ENCODE measurements at regions not wholly inside any gene's neighbourhood (a gene's known extent, or its start where the extent isn't known, plus 50 kb on each side); places are given as distances from the start of the nearest gene placed in this dataset.
"Not testable (repeated sequence)": the region's sequence is repeated elsewhere in the genome, so short reads cannot be mapped to it uniquely, and the experiment has no call there.

- no peak for DNase-seq
Observed at GRCh38 chr12:78269620-78270019, 438.9 kb downstream of the NAV3 start.

GRCh38 chr12:78271546-78271945 is 440.9 kb downstream of the NAV3 start:
- no peak for DNase-seq

- no peak for DNase-seq
Observed at GRCh38 chr12:78275886-78276285, 445.2 kb downstream of the NAV3 start.

- DNase-seq: no peak
Observed at GRCh38 chr12:78278706-78279190, 448.1 kb downstream of the NAV3 start.

GRCh38 chr12:78279567-78279966 is 448.9 kb downstream of the NAV3 start:
- no peak for DNase-seq

GRCh38 chr12:78281102-78281501 is 450.4 kb downstream of the NAV3 start:
- DNase-seq: not testable (repeated sequence)

- no peak for DNase-seq
Observed at GRCh38 chr12:78284417-78284816, 453.7 kb downstream of the NAV3 start.

- no peak for DNase-seq
Observed at GRCh38 chr12:78290606-78291345, 460.1 kb downstream of the NAV3 start.

GRCh38 chr12:78293059-78293686 is 462.5 kb downstream of the NAV3 start:
- no peak for DNase-seq

- not testable (repeated sequence) for DNase-seq
Observed at GRCh38 chr12:78301282-78301681, 470.6 kb downstream of the NAV3 start.

- DNase-seq: no peak
Observed at GRCh38 chr12:78305808-78306207, 475.1 kb downstream of the NAV3 start.

- DNase-seq: no peak
Observed at GRCh38 chr12:78306236-78306635, 475.5 kb downstream of the NAV3 start.

GRCh38 chr12:78308701-78309100 is 478.0 kb downstream of the NAV3 start:
- DNase-seq: no peak

- DNase-seq: no peak
Observed at GRCh38 chr12:78315028-78315427, 484.3 kb downstream of the NAV3 start.

- no peak for DNase-seq
Observed at GRCh38 chr12:78316136-78316535, 485.4 kb downstream of the NAV3 start.

- no peak for DNase-seq
Observed at GRCh38 chr12:78316631-78317468, 486.2 kb downstream of the NAV3 start.

GRCh38 chr12:78321696-78322095 is 491.0 kb downstream of the NAV3 start:
- DNase-seq: no peak

GRCh38 chr12:78323226-78323625 is 492.5 kb downstream of the NAV3 start:
- no peak for DNase-seq

- no peak for DNase-seq
Observed at GRCh38 chr12:78324234-78324633, 493.5 kb downstream of the NAV3 start.

- DNase-seq: no peak
Observed at GRCh38 chr12:78328524-78328923, 497.8 kb downstream of the NAV3 start.

- no peak for DNase-seq
Observed at GRCh38 chr12:78330131-78330530, 499.4 kb downstream of the NAV3 start.

GRCh38 chr12:78331181-78331580 is 500.5 kb downstream of the NAV3 start:
- DNase-seq: no peak

- DNase-seq: no peak
Observed at GRCh38 chr12:78331753-78332152, 501.1 kb downstream of the NAV3 start.
